Activated CD8-positive, alpha-beta T cell treated with anti-CD3 and anti-CD28 coated beads for 36 hours (primary cell): ENCODE measurements at regions not wholly inside any gene's neighbourhood (a gene's known extent, or its start where the extent isn't known, plus 50 kb on each side); places are given as distances from the start of the nearest gene placed in this dataset.
"Not testable (repeated sequence)": the region's sequence is repeated elsewhere in the genome, so short reads cannot be mapped to it uniquely, and the experiment has no call there.

Experiments used
- ATAC-seq: fragments of 200-7000 bp; cut with Tn5 transposase; one replicate; pipeline ENCODE4 v1.10.0; 2021; ENCODE audit warnings: mild to moderate bottlenecking, moderate library complexity
- CTCF ChIA-PET: fragments of 350-600 bp; sonication (Branson Sonifier 250); formaldehyde crosslinking; loops from one replicate; lab custom pipeline; 2021; ENCODE audit warnings: antibody characterized with exemption; lab: Charles Lee
- POLR2A ChIA-PET: fragments of 350-600 bp; sonication (Branson Sonifier 250); formaldehyde crosslinking; loops from one replicate; lab custom pipeline; 2021; ENCODE audit warnings: antibody characterized with exemption; lab: Charles Lee
- DNase-seq: peaks from one replicate; pipeline ENCODE4 v3.0.0-alpha.2; 2020
- H3K27ac Mint-ChIP-seq: one replicate; pipeline ENCODE4 v1.8.0; 2021; ENCODE audit warnings: mild to moderate bottlenecking, mixed read lengths
- H3K27me3 Mint-ChIP-seq: one replicate; pipeline ENCODE4 v1.8.0; 2021; ENCODE audit warnings: mixed read lengths
- H3K36me3 Mint-ChIP-seq: one replicate; pipeline ENCODE4 v1.8.0; 2021; ENCODE audit warnings: low read depth, mixed read lengths
- H3K4me1 Mint-ChIP-seq: one replicate; pipeline ENCODE4 v1.8.0; 2021; ENCODE audit warnings: low read depth, mixed read lengths
- H3K4me3 Mint-ChIP-seq: one replicate; pipeline ENCODE4 v1.8.0; 2021; ENCODE audit warnings: mild to moderate bottlenecking, moderate library complexity, mixed read lengths
- H3K9me3 Mint-ChIP-seq: one replicate; pipeline ENCODE4 v1.8.0; 2021; ENCODE audit warnings: mixed read lengths
- CTCF ChIP-seq: fragments of 200-600 bp; IDR thresholded peaks from one replicate; pipeline ENCODE4 v1.8.0; 2022; ENCODE audit warnings: antibody characterized with exemption, mild to moderate bottlenecking
- intact Hi-C: fragments of 100-400 bp; cut with micrococcal nuclease; formaldehyde crosslinking; loops from one replicate; pipeline ENCODE4 v1.10.0; 2022

DNA sequence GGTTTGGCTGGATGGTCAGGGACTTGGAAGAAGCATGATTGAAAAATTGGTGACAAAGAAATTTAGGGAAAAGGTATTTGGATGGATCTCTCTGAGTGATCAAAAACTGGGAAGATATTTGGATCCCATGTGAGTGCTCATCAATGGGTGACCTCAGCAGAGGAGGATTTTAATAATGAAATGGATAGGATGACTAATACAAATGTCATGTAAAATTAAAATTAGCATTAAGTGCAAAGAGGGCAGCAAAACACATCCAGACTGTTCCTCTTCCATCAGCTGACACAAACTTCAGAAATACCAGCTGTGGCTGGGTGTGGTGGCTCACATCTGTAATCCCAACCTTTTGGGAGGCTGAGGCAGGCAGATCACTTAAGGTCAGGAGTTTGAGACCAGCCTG lies 151.7 kb downstream of the THBS2 start:
- Mint-ChIP-seq H3K4me1 (no peaks in the 10 kb centered on the region), H3K9me3 (peaks cover 2% of the 10 kb centered on the region), H3K27ac (no peak overlapping the region), H3K36me3 (no peaks in the 10 kb centered on the region), H3K4me3 (no peak overlapping the region), H3K27me3 (peaks cover 16% of the 10 kb centered on the region)
- no peak for TF ChIP-seq CTCF
- ChIA-PET CTCF (no interaction called here), POLR2A (no interaction called here)
- DNase-seq = no peak
- ATAC-seq = no peak
- intact Hi-C loops = no loop called here

DNA sequence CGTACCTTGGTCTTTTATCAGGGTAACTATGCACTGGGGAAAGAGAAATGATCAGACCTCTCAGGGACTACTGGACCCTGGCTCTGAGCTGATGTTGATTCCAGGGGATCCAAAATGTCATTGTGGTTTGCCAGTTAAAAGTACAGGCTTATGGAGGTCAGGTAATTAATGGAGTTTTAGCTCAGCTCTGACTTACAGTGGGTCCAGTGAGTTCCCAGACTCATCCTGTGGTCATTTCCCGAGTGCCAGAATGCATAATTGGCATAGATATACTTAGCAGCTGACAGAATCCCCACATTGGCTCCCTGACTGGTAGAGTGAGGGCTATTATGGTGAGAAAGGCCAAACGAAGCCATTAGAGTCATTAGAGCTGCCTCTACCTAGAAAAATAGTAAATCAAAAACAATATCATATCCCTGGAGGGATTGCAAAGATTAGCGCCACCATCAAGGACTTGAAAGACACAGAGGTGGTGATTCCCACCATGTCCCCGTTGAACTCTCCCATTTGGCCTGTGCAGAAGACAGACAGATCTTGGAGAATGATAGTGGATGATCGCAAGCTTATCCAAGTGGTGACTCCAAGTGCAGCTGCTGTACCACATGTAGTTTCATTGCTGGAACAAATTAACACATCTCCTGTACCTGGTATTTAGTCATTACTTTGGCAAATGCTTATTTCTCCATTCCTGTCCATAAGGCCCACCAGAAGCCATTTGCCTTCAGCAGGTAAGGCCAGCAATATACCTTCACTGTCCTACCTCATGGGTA lies 152.4 kb downstream of the THBS2 start:
- H3K4me1 Mint-ChIP-seq = no peaks in the 10 kb centered on the region
- DNase-seq = no peak
- ChIA-PET POLR2A (no interaction called here), CTCF (no interaction called here)
- ATAC-seq = no peak
- peaks cover 2% of the 10 kb centered on the region for H3K9me3 Mint-ChIP-seq
- H3K36me3 Mint-ChIP-seq = no peaks in the 10 kb centered on the region
- H3K27ac Mint-ChIP-seq = no peak overlapping the region
- intact Hi-C loops = no loop called here
- peaks cover 15% of the 10 kb centered on the region for H3K27me3 Mint-ChIP-seq
- H3K4me3 Mint-ChIP-seq = no peak overlapping the region
- TF ChIP-seq CTCF = no peak

GRCh38 chr6:169099411-169100202 lies 154.0 kb downstream of the THBS2 start:
- ATAC-seq (no peak), DNase-seq (no peak)
- ChIA-PET POLR2A (no interaction called here), CTCF (no interaction called here)
- no peak for TF ChIP-seq CTCF
- H3K27ac Mint-ChIP-seq = no peak overlapping the region
- no peak overlapping the region for H3K4me3 Mint-ChIP-seq
- peaks cover 15% of the 10 kb centered on the region for H3K27me3 Mint-ChIP-seq
- H3K4me1 Mint-ChIP-seq = no peaks in the 10 kb centered on the region
- intact Hi-C loops = no loop called here
- H3K36me3 Mint-ChIP-seq = no peaks in the 10 kb centered on the region
- H3K9me3 Mint-ChIP-seq = peaks cover 2% of the 10 kb centered on the region

GRCh38 chr6:169098651-169099050 lies 155.0 kb downstream of the THBS2 start:
- H3K9me3 Mint-ChIP-seq, ATAC-seq, H3K27ac Mint-ChIP-seq, H3K36me3 Mint-ChIP-seq, intact Hi-C loops, H3K4me1 Mint-ChIP-seq, H3K4me3 Mint-ChIP-seq, CTCF ChIA-PET, POLR2A ChIA-PET, DNase-seq: not testable (repeated sequence)
- H3K27me3 Mint-ChIP-seq = peaks cover 15% of the 10 kb centered on the region

DNA sequence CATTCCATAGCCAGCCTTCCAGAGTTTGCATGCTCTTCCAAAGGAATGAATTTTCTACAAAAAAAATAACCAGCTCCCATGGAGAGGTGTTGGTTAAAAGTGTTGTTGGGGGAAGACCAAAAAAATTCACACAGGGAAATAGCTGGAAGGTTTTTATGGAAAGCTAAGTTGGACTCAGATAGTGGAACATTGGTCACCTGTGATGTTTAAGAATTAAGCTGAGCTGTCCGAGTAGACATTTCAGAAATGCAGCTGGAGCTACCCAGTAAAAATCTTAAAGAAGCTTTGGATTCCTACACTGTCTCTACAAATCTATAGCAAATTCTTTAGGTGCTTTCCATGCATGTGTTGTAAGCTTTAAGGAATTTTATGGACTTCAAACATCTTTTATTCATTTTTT lies 155.5 kb downstream of the THBS2 start:
- Mint-ChIP-seq H3K9me3 (no peaks in the 10 kb centered on the region), H3K36me3 (no peaks in the 10 kb centered on the region), H3K27ac (no peak overlapping the region), H3K4me1 (no peaks in the 10 kb centered on the region), H3K4me3 (no peak overlapping the region), H3K27me3 (peaks cover 15% of the 10 kb centered on the region)
- ATAC-seq (no peak), DNase-seq (no peak)
- TF ChIP-seq CTCF = no peak
- intact Hi-C loops = no loop called here
- CTCF ChIA-PET = no interaction called here
- POLR2A ChIA-PET = no interaction called here
